ENCODE measurements at regions not wholly inside any gene's neighbourhood (a gene's known extent, or its start where the extent isn't known, plus 50 kb on each side); places are given as distances from the start of the nearest gene placed in this dataset.
A peak's percentile ranks its signal among the peaks of the same experiment; 100 is the strongest.

- Mint-ChIP-seq H3K27me3 (ENCODE audit: low read depth, unreplicated experiment) (no peaks in the 10 kb centered on the region), H3K27ac (ENCODE audit: unreplicated experiment) (no peak overlapping the region), H3K4me1 (ENCODE audit: low read depth, unreplicated experiment) (peaks cover 19% of the 10 kb centered on the region), H3K4me3 (ENCODE audit: unreplicated experiment) (no peak overlapping the region), H3K9me3 (ENCODE audit: unreplicated experiment) (no peaks in the 10 kb centered on the region), H3K36me3 (ENCODE audit: low read depth, unreplicated experiment) (no peaks in the 10 kb centered on the region)
- Histone ChIP-seq H3K36me3 (ENCODE audit: insufficient read depth, low read length) (no peaks in the 10 kb centered on the region), H3K4me1 (ENCODE audit: insufficient read depth, low read length) (peaks cover 12% of the 10 kb centered on the region), H4K20me1 (ENCODE audit: insufficient read depth, low read length) (no peaks in the 10 kb centered on the region), H3K4me3 (ENCODE audit: insufficient read depth, low read depth, low read length) (no peak overlapping the region), H3K79me2 (ENCODE audit: insufficient read depth, low read length) (no peaks in the 10 kb centered on the region), H3K27ac (ENCODE audit: low read depth, low read length) (no peak overlapping the region), H3K27me3 (ENCODE audit: insufficient read depth, low read length) (no peaks in the 10 kb centered on the region), H3K4me2 (ENCODE audit: low read length) (no peak overlapping the region), H3K9me3 (ENCODE audit: insufficient read depth, low read depth, low read length) (no peaks in the 10 kb centered on the region), H3K9ac (ENCODE audit: low read length) (no peak overlapping the region), H2AFZ (ENCODE audit: low read depth, low read length) (no peak overlapping the region)
- no peak for DNase-seq (ENCODE audit: low read depth)
- no peak for FAIRE-seq
- no peak for TF ChIP-seq EZH2 (IDR thresholded peaks at IDR 0.05; ENCODE audit: insufficient read depth, low read length)
Measured at GRCh38 chr18:45562567-45563479, 52.5 kb upstream of the SLC14A2 start.

GRCh38 chr18:45565280-45565970, 49.9 kb upstream of the SLC14A2 start:
- Histone ChIP-seq H3K4me1 (ENCODE audit: insufficient read depth, low read length) (peaks cover 12% of the 10 kb centered on the region), H3K9me3 (ENCODE audit: insufficient read depth, low read depth, low read length) (no peaks in the 10 kb centered on the region), H3K36me3 (ENCODE audit: insufficient read depth, low read length) (no peaks in the 10 kb centered on the region), H3K27ac (ENCODE audit: low read depth, low read length) (no peak overlapping the region), H3K79me2 (ENCODE audit: insufficient read depth, low read length) (no peaks in the 10 kb centered on the region), H3K9ac (ENCODE audit: low read length) (no peak overlapping the region), H3K27me3 (ENCODE audit: insufficient read depth, low read length) (no peaks in the 10 kb centered on the region), H3K4me3 (ENCODE audit: insufficient read depth, low read depth, low read length) (no peak overlapping the region), H3K4me2 (ENCODE audit: low read length) (no peak overlapping the region), H4K20me1 (ENCODE audit: insufficient read depth, low read length) (no peaks in the 10 kb centered on the region), H2AFZ (ENCODE audit: low read depth, low read length) (peak overlapping the region; percentile 14)
- TF ChIP-seq CTCF (IDR thresholded peaks at IDR 0.05; ENCODE audit: insufficient read depth, low read depth, low read length) (no peak), EZH2 (IDR thresholded peaks at IDR 0.05; ENCODE audit: insufficient read depth, low read length) (no peak)
- Mint-ChIP-seq H3K4me3 (ENCODE audit: unreplicated experiment) (no peak overlapping the region), H3K9me3 (ENCODE audit: unreplicated experiment) (no peaks in the 10 kb centered on the region), H3K4me1 (ENCODE audit: low read depth, unreplicated experiment) (peaks cover 19% of the 10 kb centered on the region), H3K27ac (ENCODE audit: unreplicated experiment) (no peak overlapping the region), H3K27me3 (ENCODE audit: low read depth, unreplicated experiment) (peaks cover 3% of the 10 kb centered on the region), H3K36me3 (ENCODE audit: low read depth, unreplicated experiment) (no peaks in the 10 kb centered on the region)
- FAIRE-seq = no peak
- no peak for DNase-seq (ENCODE audit: low read depth)

Measured in astrocyte (in vitro differentiated cells and primary cell).